ENCODE measurements at regions not wholly inside any gene's neighbourhood (a gene's known extent, or its start where the extent isn't known, plus 50 kb on each side); places are given as distances from the start of the nearest gene placed in this dataset.

DNA sequence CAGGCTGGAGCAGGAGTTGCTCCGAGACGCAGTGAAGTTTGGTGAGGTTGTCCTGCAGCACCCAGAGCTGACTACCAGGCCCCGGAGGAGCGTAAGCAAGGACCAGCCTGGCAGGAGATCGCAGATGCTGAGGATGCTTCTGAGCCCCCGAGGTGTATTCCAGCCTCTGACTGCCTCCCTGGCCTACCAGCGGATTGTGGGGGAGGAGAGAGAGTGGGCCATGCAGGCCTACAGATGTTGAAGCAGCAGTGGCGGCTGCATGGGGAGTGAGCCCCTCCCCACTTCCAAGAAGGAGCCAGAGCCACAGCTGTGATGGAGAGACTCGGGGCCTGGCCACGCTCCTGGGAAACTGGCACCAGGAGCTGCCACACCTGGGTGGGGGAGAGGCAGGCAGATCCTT lies 302.5 kb upstream of the PROK2 start:
- no peaks in the 10 kb centered on the region for H3K9me3 ChIP-seq
- intact Hi-C loops (cut with DNase I): no loop called here
- ATAC-seq (no peak), DNase-seq (no peak)
- 92% methylated on average over 2 of the region's 10 CpGs for WGBS (ENCODE audit: insufficient coverage, low coverage, low lambda C conversion rate, missing lambda C conversion rate)
- H3K27ac ChIP-seq: no peak overlapping the region
- no peaks in the 10 kb centered on the region for H3K4me1 ChIP-seq
- no peaks in the 10 kb centered on the region for H3K27me3 ChIP-seq
- no peak overlapping the region for H3K4me3 ChIP-seq
- TF ChIP-seq, protein P1, sequence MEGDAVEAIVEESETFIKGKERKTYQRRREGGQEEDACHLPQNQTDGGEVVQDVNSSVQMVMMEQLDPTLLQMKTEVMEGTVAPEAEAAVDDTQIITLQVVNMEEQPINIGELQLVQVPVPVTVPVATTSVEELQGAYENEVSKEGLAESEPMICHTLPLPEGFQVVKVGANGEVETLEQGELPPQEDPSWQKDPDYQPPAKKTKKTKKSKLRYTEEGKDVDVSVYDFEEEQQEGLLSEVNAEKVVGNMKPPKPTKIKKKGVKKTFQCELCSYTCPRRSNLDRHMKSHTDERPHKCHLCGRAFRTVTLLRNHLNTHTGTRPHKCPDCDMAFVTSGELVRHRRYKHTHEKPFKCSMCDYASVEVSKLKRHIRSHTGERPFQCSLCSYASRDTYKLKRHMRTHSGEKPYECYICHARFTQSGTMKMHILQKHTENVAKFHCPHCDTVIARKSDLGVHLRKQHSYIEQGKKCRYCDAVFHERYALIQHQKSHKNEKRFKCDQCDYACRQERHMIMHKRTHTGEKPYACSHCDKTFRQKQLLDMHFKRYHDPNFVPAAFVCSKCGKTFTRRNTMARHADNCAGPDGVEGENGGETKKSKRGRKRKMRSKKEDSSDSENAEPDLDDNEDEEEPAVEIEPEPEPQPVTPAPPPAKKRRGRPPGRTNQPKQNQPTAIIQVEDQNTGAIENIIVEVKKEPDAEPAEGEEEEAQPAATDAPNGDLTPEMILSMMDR (IDR thresholded peaks at IDR 0.05): no peak
- TF ChIP-seq POLR2A (IDR thresholded peaks at IDR 0.05): no peak
- no peaks in the 10 kb centered on the region for H3K36me3 ChIP-seq

GRCh38 chr3:72086743-72087087 lies 301.8 kb upstream of the PROK2 start:
- ATAC-seq (no peak), DNase-seq (peak in 1 of 3 donors; percentile 31)
- Histone ChIP-seq H3K4me3 (no peak overlapping the region), H3K36me3 (no peaks in the 10 kb centered on the region), H3K27me3 (no peaks in the 10 kb centered on the region), H3K9me3 (no peaks in the 10 kb centered on the region), H3K27ac (no peak overlapping the region), H3K4me1 (no peaks in the 10 kb centered on the region)
- 74% methylated on average over 9 of the region's 11 CpGs for WGBS (ENCODE audit: insufficient coverage, low coverage, low lambda C conversion rate, missing lambda C conversion rate)
- intact Hi-C loops (cut with DNase I): no loop called here
- TF ChIP-seq, protein P1 (IDR thresholded peaks at IDR 0.05): no peak
- TF ChIP-seq POLR2A (IDR thresholded peaks at IDR 0.05): no peak

DNA sequence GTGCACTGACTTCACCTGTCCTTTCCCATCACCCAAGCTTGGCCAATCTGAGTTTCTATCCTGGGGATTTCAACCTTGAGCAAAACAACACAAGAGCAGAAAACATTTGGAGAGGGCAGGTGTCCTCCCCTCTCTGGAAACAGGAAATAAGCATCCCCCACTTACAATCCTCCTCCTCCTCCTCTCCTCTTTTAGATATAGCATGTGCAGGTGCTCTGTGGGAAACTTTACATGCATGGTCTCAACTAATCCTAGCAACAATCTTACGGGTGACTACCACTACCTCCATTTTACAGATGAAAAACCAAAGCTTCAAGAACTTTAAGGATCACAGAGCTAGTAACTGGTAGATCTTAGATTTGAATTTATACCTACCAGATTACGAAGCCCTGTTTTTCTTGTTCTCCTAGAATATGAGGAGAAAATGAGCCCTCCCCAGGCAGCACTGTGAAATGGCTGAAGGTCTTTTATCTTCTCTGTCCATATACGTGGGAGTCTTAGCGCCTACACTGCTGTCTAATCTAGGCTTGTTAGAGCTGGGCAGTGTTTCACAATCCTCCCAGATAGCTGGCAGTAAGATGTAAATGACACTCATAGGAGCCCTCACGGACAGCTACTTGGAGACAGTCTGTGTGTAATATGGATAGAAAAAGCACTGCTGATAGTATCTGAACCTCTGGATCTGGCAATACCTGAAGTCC lies 301.2 kb upstream of the PROK2 start:
- peak; percentile 11 to 75 (median 49) for ATAC-seq
- WGBS (ENCODE audit: insufficient coverage, low coverage, low lambda C conversion rate, missing lambda C conversion rate): 45% methylated on average over 5 of the region's 5 CpGs
- H3K27me3 ChIP-seq: no peaks in the 10 kb centered on the region
- intact Hi-C loops (cut with DNase I): no loop called here
- H3K9me3 ChIP-seq: no peaks in the 10 kb centered on the region
- no peaks in the 10 kb centered on the region for H3K36me3 ChIP-seq
- no peak overlapping the region for H3K27ac ChIP-seq
- no peaks in the 10 kb centered on the region for H3K4me1 ChIP-seq
- DNase-seq: no peak
- no peak overlapping the region for H3K4me3 ChIP-seq
- no peak for TF ChIP-seq POLR2A (IDR thresholded peaks at IDR 0.05)
- TF ChIP-seq, protein P1 (IDR thresholded peaks at IDR 0.05): no peak

DNA sequence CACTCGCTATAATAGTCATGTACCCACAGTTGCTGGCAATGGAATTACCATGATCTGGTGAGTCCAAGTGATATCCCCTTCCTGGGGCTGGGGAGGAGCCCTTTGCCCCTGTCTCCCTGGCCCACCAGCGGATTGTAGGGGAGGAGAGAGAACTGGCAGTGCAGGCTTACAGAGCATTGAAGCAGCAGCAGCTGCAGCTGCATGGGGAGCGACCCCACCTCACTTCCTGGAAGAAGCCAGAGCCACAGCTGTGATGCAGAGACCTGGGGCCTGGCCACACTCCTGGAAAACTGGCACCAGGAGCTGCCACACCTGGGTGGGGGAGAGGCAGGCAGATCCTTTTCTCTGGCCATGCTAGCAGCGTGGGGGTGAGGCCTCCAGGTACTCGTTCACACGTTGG lies 300.1 kb upstream of the PROK2 start:
- no peaks in the 10 kb centered on the region for H3K4me1 ChIP-seq
- H3K4me3 ChIP-seq: no peak overlapping the region
- no peak for ATAC-seq
- H3K36me3 ChIP-seq: no peaks in the 10 kb centered on the region
- TF ChIP-seq, protein P1 (IDR thresholded peaks at IDR 0.05): no peak
- no peak for TF ChIP-seq POLR2A (IDR thresholded peaks at IDR 0.05)
- no CpG with 5 or more reads among the region's 6 CpGs for WGBS (ENCODE audit: insufficient coverage, low coverage, low lambda C conversion rate, missing lambda C conversion rate)
- DNase-seq: no peak
- intact Hi-C loops (cut with DNase I): no loop called here
- H3K9me3 ChIP-seq: no peaks in the 10 kb centered on the region
- H3K27me3 ChIP-seq: no peaks in the 10 kb centered on the region
- H3K27ac ChIP-seq: no peak overlapping the region

Data from right lobe of liver (tissue), 6 donors.